Endodermal cell (in vitro differentiated cells): ENCODE measurements at regions not wholly inside any gene's neighbourhood (a gene's known extent, or its start where the extent isn't known, plus 50 kb on each side); places are given as distances from the start of the nearest gene placed in this dataset.
A peak's percentile ranks its signal among the peaks of the same experiment; 100 is the strongest.

Experiments used
- DNase-seq: peaks from one replicate; pipeline ENCODE4 v3.0.0-alpha.2; 2017
- H3K27ac ChIP-seq: 2 replicates; pipeline ENCODE4 v1.5.1; 2013; ENCODE audit warnings: mild to moderate bottlenecking, low read depth, low read length, moderate library complexity
- H3K27me3 ChIP-seq: 2 replicates; pipeline ENCODE4 v1.6.1; 2013; ENCODE audit warnings: mild to moderate bottlenecking, low read length, moderate library complexity; ENCODE audit not compliant: insufficient read depth, control insufficient read depth, poor library complexity, severe bottlenecking
- H3K36me3 ChIP-seq: 2 replicates; pipeline ENCODE4 v1.7.0; 2013; ENCODE audit warnings: mild to moderate bottlenecking, low read length, moderate library complexity; ENCODE audit not compliant: control insufficient read depth, insufficient read depth
- H3K4me1 ChIP-seq: one replicate; pipeline ENCODE4 v1.7.0; 2013; ENCODE audit warnings: low read length; ENCODE audit not compliant: control insufficient read depth, insufficient read depth
- H3K4me3 ChIP-seq: 2 replicates; pipeline ENCODE4 v1.5.1; 2013; ENCODE audit warnings: mild to moderate bottlenecking, low read length, moderate library complexity
- H3K9ac ChIP-seq: 2 replicates; pipeline ENCODE4 v1.6.1; 2013; ENCODE audit warnings: mild to moderate bottlenecking, low read length, moderate library complexity; ENCODE audit not compliant: poor library complexity, severe bottlenecking; ENCODE audit errors: extremely low read depth
- H3K9me3 ChIP-seq: 2 replicates; pipeline ENCODE4 v1.6.1; 2013; ENCODE audit warnings: mild to moderate bottlenecking, low read length, moderate library complexity; ENCODE audit not compliant: control insufficient read depth
- H3K27ac Mint-ChIP-seq: 2 replicates; pipeline ENCODE4 v1.8.0; 2020; ENCODE audit warnings: mixed read lengths
- H3K27me3 Mint-ChIP-seq: 2 replicates; pipeline ENCODE4 v1.8.0; 2021; ENCODE audit warnings: mild to moderate bottlenecking, mixed read lengths; ENCODE audit not compliant: insufficient read depth
- H3K36me3 Mint-ChIP-seq: 2 replicates; pipeline ENCODE4 v1.8.0; 2020; ENCODE audit warnings: low read depth, mixed read lengths
- H3K4me1 Mint-ChIP-seq: 2 replicates; pipeline ENCODE4 v1.8.0; 2020; ENCODE audit warnings: mixed read lengths
- H3K4me3 Mint-ChIP-seq: 2 replicates; pipeline ENCODE4 v1.8.0; 2020; ENCODE audit warnings: mild to moderate bottlenecking, moderate library complexity, mixed read lengths
- H3K9me3 Mint-ChIP-seq: 2 replicates; pipeline ENCODE4 v1.8.0; 2020; ENCODE audit warnings: mild to moderate bottlenecking, mixed read lengths
- CTCF ChIP-seq: fragments of 200-600 bp; sonication (generic); conservative IDR thresholded peaks from 2 replicates; pipeline ENCODE4 v1.5.0; 2021; ENCODE audit warnings: antibody characterized with exemption, mild to moderate bottlenecking
- WGBS, 2 experiments: methylation state at CpG; one replicate each; pipeline versions ENCODE4 v1.1.5 to v1.1.7; 2013; ENCODE audit warnings: missing lambda C conversion rate in 2 of 2, mixed read lengths in 1 of 2; ENCODE audit not compliant: insufficient coverage in 1 of 2, insufficient read length in 1 of 2; 5-methylcytosine and 5-hydroxymethylcytosine counted together

GRCh38 chr12:33304176-33304575 lies 135.4 kb downstream of the SYT10 start:
- peaks cover 5% of the 10 kb centered on the region for H3K4me1 ChIP-seq
- 90 to 92% methylated on average over 2 of the region's 2 CpGs for WGBS, 2 experiments
- H3K27me3 ChIP-seq = no peaks in the 10 kb centered on the region
- no peak overlapping the region for H3K9ac ChIP-seq
- no peaks in the 10 kb centered on the region for H3K36me3 Mint-ChIP-seq
- H3K36me3 ChIP-seq = no peaks in the 10 kb centered on the region
- H3K9me3 ChIP-seq = peaks cover 13% of the 10 kb centered on the region
- peaks cover 13% of the 10 kb centered on the region for H3K9me3 Mint-ChIP-seq
- H3K4me3 ChIP-seq = no peak overlapping the region
- no peak for TF ChIP-seq CTCF
- H3K27ac ChIP-seq = no peak overlapping the region
- DNase-seq = no peak
- H3K4me3 Mint-ChIP-seq = no peak overlapping the region
- peaks cover 19% of the 10 kb centered on the region for H3K4me1 Mint-ChIP-seq
- no peak overlapping the region for H3K27ac Mint-ChIP-seq
- H3K27me3 Mint-ChIP-seq = no peaks in the 10 kb centered on the region

GRCh38 chr12:33296529-33296928 lies 143.1 kb downstream of the SYT10 start:
- peaks cover 23% of the 10 kb centered on the region for H3K9me3 Mint-ChIP-seq
- DNase-seq = peak; percentile 50
- H3K4me1 ChIP-seq = no peaks in the 10 kb centered on the region

GRCh38 chr12:33290703-33291102 lies 148.9 kb downstream of the SYT10 start:
- H3K4me1 Mint-ChIP-seq = no peaks in the 10 kb centered on the region
- WGBS, 2 experiments = 88 to 100% methylated on average over 2 to 3 of the region's 3 CpGs

More at GRCh38 chr12:33296529-33296928, 143.1 kb downstream of the SYT10 start:
- TF ChIP-seq CTCF = peak; percentile 56
- no peaks in the 10 kb centered on the region for H3K27me3 ChIP-seq
- H3K36me3 ChIP-seq = no peaks in the 10 kb centered on the region
- 84% methylated on average over 2 of the region's 2 CpGs; no CpG with 5 or more reads in 1 of the 2 experiments for WGBS, 2 experiments
- no peak overlapping the region for H3K4me3 ChIP-seq
- H3K4me1 Mint-ChIP-seq = no peaks in the 10 kb centered on the region
- no peak overlapping the region for H3K9ac ChIP-seq
- no peak overlapping the region for H3K4me3 Mint-ChIP-seq
- no peaks in the 10 kb centered on the region for H3K27me3 Mint-ChIP-seq
- peaks cover 56% of the 10 kb centered on the region for H3K9me3 ChIP-seq
- no peak overlapping the region for H3K27ac ChIP-seq
- H3K27ac Mint-ChIP-seq = no peak overlapping the region
- no peaks in the 10 kb centered on the region for H3K36me3 Mint-ChIP-seq

More at GRCh38 chr12:33290703-33291102, 148.9 kb downstream of the SYT10 start:
- Histone ChIP-seq H3K27me3 (no peaks in the 10 kb centered on the region), H3K4me3 (no peak overlapping the region), H3K27ac (no peak overlapping the region), H3K4me1 (no peaks in the 10 kb centered on the region), H3K9me3 (peaks cover 41% of the 10 kb centered on the region), H3K36me3 (no peaks in the 10 kb centered on the region), H3K9ac (no peak overlapping the region)
- H3K4me3 Mint-ChIP-seq = no peak overlapping the region
- no peak for TF ChIP-seq CTCF
- peaks cover 13% of the 10 kb centered on the region for H3K9me3 Mint-ChIP-seq
- H3K36me3 Mint-ChIP-seq = no peaks in the 10 kb centered on the region
- H3K27ac Mint-ChIP-seq = no peak overlapping the region
- no peaks in the 10 kb centered on the region for H3K27me3 Mint-ChIP-seq
- DNase-seq = no peak
